Activated naive CD4-positive, alpha-beta T cell treated with anti-CD3 and anti-CD28 coated beads, Interleukin-2, amount 50 U/mL, for 24 hours (primary cell): ENCODE measurements at regions not wholly inside any gene's neighbourhood (a gene's known extent, or its start where the extent isn't known, plus 50 kb on each side); places are given as distances from the start of the nearest gene placed in this dataset.
"Not testable (repeated sequence)": the region's sequence is repeated elsewhere in the genome, so short reads cannot be mapped to it uniquely, and the experiment has no call there.

Experiments
- H3K27ac Mint-ChIP-seq: one replicate; pipeline ENCODE4 v1.8.0; 2021; ENCODE audit warnings: mild to moderate bottlenecking, mixed read lengths
- H3K27me3 Mint-ChIP-seq: one replicate; pipeline ENCODE4 v1.8.0; 2021; ENCODE audit warnings: mixed read lengths
- H3K36me3 Mint-ChIP-seq: one replicate; pipeline ENCODE4 v1.8.0; 2021; ENCODE audit warnings: mixed read lengths
- H3K4me1 Mint-ChIP-seq: one replicate; pipeline ENCODE4 v1.8.0; 2021; ENCODE audit warnings: mixed read lengths
- H3K4me3 Mint-ChIP-seq: one replicate; pipeline ENCODE4 v1.8.0; 2021; ENCODE audit warnings: mild to moderate bottlenecking, mixed read lengths
- H3K9me3 Mint-ChIP-seq: one replicate; pipeline ENCODE4 v1.8.0; 2021; ENCODE audit warnings: mixed read lengths

DNA sequence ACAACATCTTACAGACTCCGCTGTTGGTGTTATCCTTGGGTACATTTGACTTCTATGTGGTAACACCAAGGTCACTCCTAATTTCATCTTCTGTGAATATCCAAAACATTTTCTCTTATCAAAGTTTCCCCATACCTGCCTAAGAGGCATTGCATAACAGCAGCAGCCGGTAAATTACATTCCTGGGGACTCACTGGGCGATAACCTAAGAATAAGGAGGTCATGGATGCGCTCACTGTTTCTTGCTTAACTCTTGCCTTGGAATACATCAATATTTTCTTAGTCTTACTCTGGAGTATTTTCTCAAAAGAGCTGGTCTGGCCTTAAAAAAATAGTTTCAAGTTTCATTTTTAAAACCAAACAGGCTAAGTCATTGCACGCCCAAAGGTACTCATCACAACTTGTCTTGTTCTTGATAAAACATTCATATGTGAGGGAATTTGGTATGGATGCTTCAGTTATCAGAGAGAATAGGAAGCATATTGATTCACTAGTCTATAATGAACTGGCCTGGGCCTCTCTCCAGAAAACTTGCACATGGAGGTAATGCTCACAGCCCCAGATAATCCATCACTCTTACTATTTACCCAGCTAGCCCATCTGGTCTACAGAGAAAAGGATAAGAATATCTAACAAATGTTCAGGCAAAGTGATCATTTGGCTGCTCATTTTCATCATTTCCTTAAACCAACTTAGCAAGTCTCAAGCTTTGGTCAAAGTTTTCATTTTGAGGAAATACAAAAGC, 235.0 kb upstream of the ERCC4 start:
- Mint-ChIP-seq H3K9me3 (no peaks in the 10 kb centered on the region), H3K4me1 (no peaks in the 10 kb centered on the region), H3K27ac (no peak overlapping the region), H3K36me3 (no peaks in the 10 kb centered on the region), H3K4me3 (no peak overlapping the region), H3K27me3 (peaks cover 1% of the 10 kb centered on the region)

DNA sequence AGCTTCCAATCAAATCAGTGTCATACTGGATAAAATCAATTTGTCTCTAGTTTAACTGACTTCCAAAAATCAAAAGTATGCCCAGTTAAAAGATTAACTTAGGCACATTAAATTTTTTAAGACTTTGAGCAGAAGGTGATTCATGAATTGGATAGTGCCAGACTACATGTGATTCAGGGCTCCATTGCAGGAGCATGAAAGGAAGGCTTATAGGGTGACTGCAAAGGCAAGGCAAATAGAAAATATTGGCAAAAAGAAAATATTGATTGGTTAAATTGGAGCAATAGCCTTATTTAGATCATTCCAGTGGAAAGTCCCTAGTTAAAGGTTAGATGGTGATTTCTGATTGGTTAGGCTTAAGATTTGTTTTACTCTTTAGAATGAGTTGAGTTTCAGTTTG, 223.9 kb upstream of the ERCC4 start:
- H3K4me3 Mint-ChIP-seq: no peak overlapping the region
- no peaks in the 10 kb centered on the region for H3K36me3 Mint-ChIP-seq
- no peak overlapping the region for H3K27ac Mint-ChIP-seq

DNA sequence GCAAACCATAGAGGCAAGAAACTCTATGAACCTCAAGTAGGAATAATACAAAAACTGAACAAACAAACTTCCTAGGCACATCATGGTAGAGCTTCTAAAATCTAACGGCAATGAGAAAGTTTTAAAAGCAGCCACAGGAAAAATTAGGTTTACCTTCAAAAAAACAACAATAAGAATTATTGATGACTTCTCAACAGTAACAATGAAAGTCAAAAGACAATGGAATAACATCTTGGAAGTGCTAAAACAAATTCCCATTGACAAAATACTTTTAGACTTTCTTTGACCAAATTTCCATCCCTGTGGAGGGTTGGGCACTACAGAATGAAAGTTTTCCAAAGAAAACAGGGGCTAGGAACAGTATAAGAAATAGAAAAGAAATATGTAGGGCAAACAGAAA, 222.9 kb upstream of the ERCC4 start:
- no peak overlapping the region for H3K4me3 Mint-ChIP-seq
- H3K27me3 Mint-ChIP-seq: no peaks in the 10 kb centered on the region
- H3K4me1 Mint-ChIP-seq: no peaks in the 10 kb centered on the region
- no peak overlapping the region for H3K27ac Mint-ChIP-seq
- no peaks in the 10 kb centered on the region for H3K36me3 Mint-ChIP-seq
- peaks cover 16% of the 10 kb centered on the region for H3K9me3 Mint-ChIP-seq

More for the DNA sequence above, 223.9 kb upstream of the ERCC4 start:
- no peaks in the 10 kb centered on the region for H3K27me3 Mint-ChIP-seq
- H3K4me1 Mint-ChIP-seq: no peaks in the 10 kb centered on the region
- peaks cover 24% of the 10 kb centered on the region for H3K9me3 Mint-ChIP-seq

DNA sequence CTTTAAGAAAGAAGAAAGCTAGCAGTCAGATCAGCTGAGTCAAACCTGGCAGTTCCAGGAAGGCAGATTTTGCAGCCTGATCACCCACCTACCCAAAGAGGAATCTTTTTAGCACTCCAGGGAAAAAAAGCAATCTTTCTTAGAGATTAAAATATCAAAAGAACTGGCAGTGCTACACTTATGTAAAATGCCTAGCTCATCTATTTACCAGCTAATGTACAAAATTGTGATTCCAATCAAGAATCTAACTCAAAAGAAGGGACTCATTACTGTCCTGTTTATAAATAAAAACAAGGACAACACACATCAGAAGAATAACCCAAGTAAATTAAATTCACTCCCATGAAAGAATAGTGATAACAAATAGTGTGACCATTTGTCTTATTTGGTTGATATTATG, 222.4 kb upstream of the ERCC4 start:
- no peaks in the 10 kb centered on the region for H3K4me1 Mint-ChIP-seq
- H3K27ac Mint-ChIP-seq: no peak overlapping the region
- no peak overlapping the region for H3K4me3 Mint-ChIP-seq
- H3K36me3 Mint-ChIP-seq: no peaks in the 10 kb centered on the region
- H3K9me3 Mint-ChIP-seq: peaks cover 11% of the 10 kb centered on the region
- no peaks in the 10 kb centered on the region for H3K27me3 Mint-ChIP-seq

DNA sequence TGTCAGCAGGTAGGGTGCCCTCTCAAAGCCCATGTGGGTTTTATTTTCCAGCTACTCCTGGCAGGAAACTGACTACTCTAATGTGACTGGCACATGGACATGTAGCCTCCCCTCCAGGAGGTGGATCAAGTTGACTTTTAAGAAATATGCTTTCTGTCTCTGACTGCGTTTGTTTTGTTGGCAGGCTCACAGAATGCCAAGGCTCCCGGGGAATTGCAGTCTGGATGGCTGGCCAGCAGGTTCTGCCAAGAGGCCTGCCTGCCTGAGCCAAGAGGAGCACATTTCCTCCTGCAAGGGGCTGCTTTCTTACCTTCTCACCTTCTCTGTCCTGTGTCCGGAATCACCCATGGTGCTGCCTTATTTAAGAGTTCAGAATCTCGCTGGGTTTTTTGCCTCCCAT, 217.3 kb upstream of the ERCC4 start:
- H3K9me3 Mint-ChIP-seq: peaks cover 11% of the 10 kb centered on the region
- H3K27ac Mint-ChIP-seq: no peak overlapping the region
- H3K27me3 Mint-ChIP-seq: no peaks in the 10 kb centered on the region
- H3K36me3 Mint-ChIP-seq: peaks cover 2% of the 10 kb centered on the region
- no peaks in the 10 kb centered on the region for H3K4me1 Mint-ChIP-seq
- no peak overlapping the region for H3K4me3 Mint-ChIP-seq

DNA sequence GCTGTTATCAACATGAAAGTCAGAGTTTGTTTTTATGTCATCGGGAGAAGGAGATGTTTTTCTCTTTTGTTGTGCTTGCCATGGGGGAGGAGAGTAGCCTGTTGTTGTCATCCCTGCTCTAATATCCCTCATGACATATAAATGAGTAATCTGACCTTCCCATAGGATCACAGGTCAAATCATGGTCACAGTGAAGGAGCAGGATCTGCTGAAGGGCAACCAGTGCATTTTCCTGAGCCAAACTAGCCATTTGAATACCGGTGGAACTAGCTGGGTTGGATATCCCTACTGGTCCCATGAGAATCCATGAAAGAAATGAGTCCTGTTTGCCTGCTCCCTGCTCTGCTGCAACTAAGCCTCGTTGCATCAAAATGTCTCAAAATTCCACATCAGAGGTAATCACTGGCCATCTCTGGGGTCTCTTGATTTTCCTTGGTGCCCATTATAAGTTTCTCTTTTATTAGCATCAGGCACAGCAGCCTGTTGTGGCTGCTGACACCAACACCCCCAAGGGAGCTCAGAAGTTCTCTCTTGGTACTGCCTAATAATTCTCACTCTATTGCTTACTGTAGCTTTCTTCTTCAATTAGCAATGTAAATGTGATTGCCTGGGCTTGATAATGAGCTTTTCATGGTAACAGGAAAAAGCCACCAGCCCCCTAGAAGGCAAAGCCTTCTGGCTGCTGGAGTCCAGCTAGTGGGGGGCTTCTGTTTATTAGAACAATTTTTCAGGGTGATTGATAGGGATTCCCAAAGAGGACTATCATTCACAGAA, 211.4 kb upstream of the ERCC4 start:
- H3K27ac Mint-ChIP-seq: no peak overlapping the region
- H3K36me3 Mint-ChIP-seq: peaks cover 2% of the 10 kb centered on the region
- H3K9me3 Mint-ChIP-seq: peaks cover 11% of the 10 kb centered on the region
- H3K27me3 Mint-ChIP-seq: no peaks in the 10 kb centered on the region
- H3K4me1 Mint-ChIP-seq: no peaks in the 10 kb centered on the region
- no peak overlapping the region for H3K4me3 Mint-ChIP-seq

DNA sequence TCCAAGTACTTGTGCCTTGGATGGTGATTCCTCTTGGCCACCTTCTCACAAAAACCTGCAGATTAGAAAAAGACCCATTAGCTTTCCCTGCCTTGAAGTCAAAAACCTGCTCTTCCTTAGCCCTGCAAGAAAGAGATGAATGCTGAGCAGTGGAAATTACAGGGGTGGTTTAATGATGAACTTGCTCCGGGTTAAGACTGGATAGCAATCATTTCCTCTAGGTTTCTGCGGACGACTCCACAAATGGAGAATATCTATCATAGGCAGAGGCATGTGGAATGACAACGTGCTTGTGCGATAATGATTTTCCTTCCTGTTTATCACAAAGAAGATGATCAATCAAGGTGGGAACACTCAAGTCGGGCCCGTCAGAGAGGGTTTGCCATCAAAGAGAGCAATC, 201.2 kb upstream of the ERCC4 start:
- Mint-ChIP-seq H3K36me3 (no peaks in the 10 kb centered on the region), H3K27me3 (no peaks in the 10 kb centered on the region), H3K9me3 (no peaks in the 10 kb centered on the region), H3K27ac (no peak overlapping the region), H3K4me3 (no peak overlapping the region), H3K4me1 (no peaks in the 10 kb centered on the region)

DNA sequence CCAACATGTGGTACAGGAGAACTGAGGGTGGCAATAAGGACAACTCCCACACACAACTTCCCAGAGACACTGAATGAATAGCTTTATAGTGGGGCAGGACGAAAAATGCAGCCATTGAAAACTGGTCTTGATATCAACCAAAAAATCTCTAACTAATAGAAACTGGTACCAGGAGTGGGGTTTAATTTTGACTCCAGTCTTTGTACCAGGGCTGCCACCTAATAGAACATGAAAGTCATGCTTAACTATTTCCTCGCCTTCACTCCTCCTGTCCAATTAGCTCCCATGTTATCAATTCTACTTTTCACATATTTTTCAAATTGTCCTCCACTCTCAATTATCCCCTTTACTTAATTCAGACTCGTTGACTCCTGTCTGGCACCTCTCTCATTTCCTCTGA, 192.0 kb upstream of the ERCC4 start:
- H3K27ac Mint-ChIP-seq: no peak overlapping the region
- H3K27me3 Mint-ChIP-seq: no peaks in the 10 kb centered on the region
- H3K36me3 Mint-ChIP-seq: no peaks in the 10 kb centered on the region
- H3K4me3 Mint-ChIP-seq: no peak overlapping the region
- H3K9me3 Mint-ChIP-seq: peaks cover 19% of the 10 kb centered on the region
- no peaks in the 10 kb centered on the region for H3K4me1 Mint-ChIP-seq

DNA sequence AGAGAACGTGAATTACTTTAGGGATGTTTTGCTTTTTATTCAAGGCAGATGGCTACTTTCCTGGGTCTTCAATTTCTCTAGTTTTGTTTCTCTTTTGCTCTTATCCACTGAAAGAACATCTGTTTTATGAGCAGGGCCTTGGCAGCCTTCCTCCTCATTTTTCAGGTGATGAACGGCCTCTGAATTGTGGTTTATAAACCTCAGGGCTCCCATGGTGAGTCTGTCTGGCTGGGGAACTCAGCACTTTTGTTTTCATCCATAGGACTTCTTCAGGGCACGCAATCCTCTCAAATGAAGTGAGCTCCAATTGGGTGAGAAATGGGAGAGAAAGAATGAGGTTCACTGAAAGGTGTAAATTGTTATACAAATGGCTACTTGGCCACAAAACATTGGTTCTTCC, 186.4 kb upstream of the ERCC4 start:
- Mint-ChIP-seq H3K4me3 (no peak overlapping the region), H3K36me3 (no peaks in the 10 kb centered on the region), H3K27ac (no peak overlapping the region), H3K27me3 (peaks cover 2% of the 10 kb centered on the region), H3K9me3 (peaks cover 7% of the 10 kb centered on the region), H3K4me1 (no peaks in the 10 kb centered on the region)

DNA sequence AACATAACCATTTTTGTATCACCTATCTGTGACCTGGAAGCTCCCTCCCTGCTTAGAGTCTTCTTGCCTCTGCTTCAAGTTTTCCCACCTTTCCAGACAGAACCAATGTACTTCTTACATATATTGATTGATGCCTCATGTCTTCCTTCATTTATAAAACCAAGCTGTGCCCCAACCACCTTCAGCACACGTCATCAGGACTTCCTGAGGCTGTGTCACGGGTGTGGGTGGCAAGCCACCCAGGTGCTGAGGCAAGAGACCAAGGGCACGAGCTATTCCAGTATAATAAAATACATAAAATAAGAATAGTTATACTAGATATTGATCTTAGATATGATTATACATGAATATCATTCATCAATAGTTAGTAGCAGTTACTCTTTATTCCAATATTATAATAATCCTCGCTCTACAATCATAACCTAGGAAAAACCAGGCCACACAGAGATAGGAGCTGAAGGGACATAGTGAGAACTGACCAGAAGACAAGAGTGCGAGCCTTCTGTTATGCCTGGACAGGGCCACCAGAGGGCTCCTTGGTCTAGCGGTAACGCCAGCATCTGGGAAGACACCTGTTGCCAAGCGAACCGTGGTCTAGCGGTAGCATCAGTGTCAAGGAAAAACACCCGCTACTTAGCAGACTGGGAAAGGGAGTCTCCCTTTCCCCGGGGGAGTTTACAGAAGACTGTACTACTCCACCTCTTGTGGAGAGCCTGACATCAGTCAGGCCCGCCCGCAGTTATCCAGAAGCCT, 180.2 kb upstream of the ERCC4 start:
- H3K4me3 Mint-ChIP-seq, H3K9me3 Mint-ChIP-seq, H3K27me3 Mint-ChIP-seq, H3K36me3 Mint-ChIP-seq, H3K4me1 Mint-ChIP-seq, H3K27ac Mint-ChIP-seq: not testable (repeated sequence)

DNA sequence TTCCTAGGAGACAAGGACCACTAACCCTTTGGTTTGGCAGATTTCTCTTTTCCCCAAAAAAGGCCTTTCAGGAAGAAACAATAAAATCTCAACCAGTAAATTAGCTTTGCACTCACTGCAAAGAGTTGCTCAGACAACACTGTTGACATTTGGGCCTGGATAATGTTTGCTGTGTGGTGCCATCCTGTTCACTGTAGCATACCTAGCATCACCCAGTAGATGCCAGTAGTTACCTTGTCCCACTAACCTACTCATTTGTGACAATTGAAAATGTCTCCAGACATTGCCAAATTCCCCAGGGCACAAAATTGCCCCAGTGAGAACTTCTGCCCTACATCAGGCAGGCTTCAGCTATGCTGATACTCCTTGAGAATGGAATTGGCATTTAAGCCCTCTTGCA, 177.0 kb upstream of the ERCC4 start:
- Mint-ChIP-seq H3K27ac (no peak overlapping the region), H3K9me3 (peaks cover 4% of the 10 kb centered on the region), H3K4me1 (no peaks in the 10 kb centered on the region), H3K36me3 (no peaks in the 10 kb centered on the region), H3K27me3 (peaks cover 3% of the 10 kb centered on the region), H3K4me3 (no peak overlapping the region)

DNA sequence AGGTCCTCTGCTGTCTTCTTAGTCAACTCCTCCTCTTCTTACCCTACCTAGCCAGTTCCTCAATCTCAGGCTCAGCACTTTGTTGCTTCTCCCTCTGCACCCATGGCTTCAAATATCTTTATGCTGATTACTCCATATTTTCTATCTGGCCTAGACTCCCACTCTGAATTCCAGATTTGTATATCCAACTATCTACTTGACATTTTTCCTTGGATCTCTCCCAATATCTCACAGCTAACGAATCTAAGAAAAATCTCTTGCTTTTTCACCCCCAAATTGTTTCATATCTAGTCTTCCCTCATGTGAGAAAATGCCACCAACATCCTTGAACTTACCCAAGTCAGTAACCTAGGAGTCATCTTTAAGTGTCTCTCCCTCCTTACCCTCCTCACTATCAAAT, 176.4 kb upstream of the ERCC4 start:
- Mint-ChIP-seq H3K27ac (no peak overlapping the region), H3K27me3 (peaks cover 3% of the 10 kb centered on the region), H3K4me1 (no peaks in the 10 kb centered on the region), H3K36me3 (no peaks in the 10 kb centered on the region), H3K4me3 (no peak overlapping the region), H3K9me3 (peaks cover 4% of the 10 kb centered on the region)

DNA sequence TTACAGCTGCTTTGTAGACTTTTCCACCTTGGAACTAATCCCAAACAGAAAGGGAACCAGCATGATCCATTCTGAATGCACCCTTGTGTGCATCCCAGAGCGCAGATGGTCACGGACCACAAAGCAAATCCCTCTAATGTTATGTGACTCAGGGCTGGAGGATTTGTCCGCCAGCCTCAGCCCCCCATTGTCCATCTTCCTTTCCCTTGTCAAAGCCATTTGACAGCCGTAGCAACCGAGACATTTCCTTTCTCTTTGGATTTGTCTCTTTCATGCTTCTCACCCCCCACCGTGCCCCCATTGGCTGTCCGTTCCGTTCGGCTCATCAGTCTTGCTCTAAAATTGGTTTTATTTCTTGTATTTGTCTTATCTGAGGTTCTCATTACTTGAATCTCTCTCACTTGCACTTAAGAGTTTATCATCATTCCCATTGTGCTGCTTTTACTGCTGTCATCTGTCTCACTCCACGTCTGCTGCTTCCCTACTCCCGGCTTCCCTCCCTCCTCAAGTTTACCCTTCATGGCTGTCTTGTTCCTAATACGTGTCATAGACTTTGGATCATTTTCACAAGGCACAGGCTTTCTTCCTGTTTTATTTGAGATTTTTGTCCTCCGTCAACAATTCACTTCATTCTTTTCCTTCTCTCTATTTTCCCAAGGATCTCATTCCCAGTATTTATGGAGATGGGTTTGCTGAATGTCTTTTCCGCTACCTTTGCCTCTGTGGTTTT, 163.4 kb upstream of the ERCC4 start:
- Mint-ChIP-seq H3K9me3 (no peaks in the 10 kb centered on the region), H3K27ac (no peak overlapping the region), H3K4me3 (no peak overlapping the region), H3K27me3 (peaks cover 6% of the 10 kb centered on the region), H3K4me1 (no peaks in the 10 kb centered on the region), H3K36me3 (no peaks in the 10 kb centered on the region)

DNA sequence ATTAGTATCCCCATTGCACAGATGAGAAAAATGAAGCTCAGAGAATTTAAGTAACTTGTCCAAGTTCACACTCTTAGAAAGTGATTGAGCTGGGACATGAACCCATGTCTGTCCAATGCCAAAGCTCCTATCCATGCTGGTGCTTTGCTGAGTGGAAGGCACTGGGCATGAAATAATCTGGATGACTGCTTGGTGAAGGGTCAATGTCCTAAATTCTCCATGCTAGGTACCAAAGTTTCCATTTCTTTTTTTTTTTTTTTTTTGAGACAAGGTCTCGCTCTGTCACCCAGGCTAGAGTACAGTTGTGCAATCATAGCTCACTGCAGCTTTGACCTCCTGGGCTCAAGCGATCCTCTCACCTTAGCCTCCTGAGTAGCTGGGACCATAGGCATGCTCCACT, 153.6 kb upstream of the ERCC4 start:
- Mint-ChIP-seq H3K4me3 (no peak overlapping the region), H3K4me1 (no peaks in the 10 kb centered on the region), H3K9me3 (no peaks in the 10 kb centered on the region)

DNA sequence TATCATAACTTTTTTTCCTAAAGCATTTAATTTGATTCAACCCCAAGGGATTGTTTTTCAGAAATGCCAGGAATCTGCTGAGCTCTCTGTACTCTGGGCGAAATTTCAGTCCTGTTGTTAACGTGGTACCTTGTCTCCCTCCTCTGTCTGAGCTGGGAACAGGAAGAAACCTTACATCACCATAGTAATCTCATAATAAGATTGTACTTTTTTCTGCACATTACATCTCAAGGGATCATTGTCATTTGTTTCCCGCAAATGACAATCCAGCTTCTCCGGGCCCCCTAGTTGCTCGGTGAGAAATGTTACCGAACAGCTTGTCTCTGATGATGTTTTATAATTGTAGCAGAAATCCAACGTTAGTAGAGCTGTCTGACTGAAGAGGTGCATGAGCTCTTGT, 152.7 kb upstream of the ERCC4 start:
- H3K27ac Mint-ChIP-seq: no peak overlapping the region
- H3K27me3 Mint-ChIP-seq: peaks cover 3% of the 10 kb centered on the region
- H3K36me3 Mint-ChIP-seq: no peaks in the 10 kb centered on the region
- H3K9me3 Mint-ChIP-seq: no peaks in the 10 kb centered on the region
- H3K4me3 Mint-ChIP-seq: no peak overlapping the region
- no peaks in the 10 kb centered on the region for H3K4me1 Mint-ChIP-seq

More for the DNA sequence above, 153.6 kb upstream of the ERCC4 start:
- peaks cover 3% of the 10 kb centered on the region for H3K27me3 Mint-ChIP-seq
- no peaks in the 10 kb centered on the region for H3K36me3 Mint-ChIP-seq
- no peak overlapping the region for H3K27ac Mint-ChIP-seq
